Naive thymus-derived CD8-positive, alpha-beta T cell (primary cell): ENCODE measurements at regions not wholly inside any gene's neighbourhood (a gene's known extent, or its start where the extent isn't known, plus 50 kb on each side); places are given as distances from the start of the nearest gene placed in this dataset.
A peak's percentile ranks its signal among the peaks of the same experiment; 100 is the strongest.
"Not testable (repeated sequence)": the region's sequence is repeated elsewhere in the genome, so short reads cannot be mapped to it uniquely, and the experiment has no call there.

Experiments used
- ATAC-seq, 2 donors: fragments of 150-1000 bp; cut with Tn5 transposase in 1 of 2; sonication (Bioruptor Pico), chemical (Tn5 transposase) in 1 of 2; 1 replicate in 1 of 2; 2 replicates in 1 of 2; pipeline ENCODE4 v1.10.0; 2021; ENCODE audit warnings: mild to moderate bottlenecking in 2 of 2, moderate library complexity in 2 of 2
- POLR2A ChIA-PET: fragments of 350-600 bp; sonication (Branson Sonifier 250); formaldehyde crosslinking; loops from one replicate; lab custom pipeline; 2021; ENCODE audit warnings: antibody characterized with exemption; lab: Charles Lee
- DNase-seq, 10 donors: peaks; one replicate each; pipeline versions ENCODE4 v3.0.0 to v3.0.0-alpha.2; 2020 to 2022
- H3K27ac Mint-ChIP-seq, 10 donors: one replicate each; pipeline ENCODE4 v1.8.0; 2020 to 2022; ENCODE audit warnings: mild to moderate bottlenecking in 10 of 10, mixed read lengths in 10 of 10, moderate library complexity in 4 of 10, inconsistent platforms in 1 of 10
- H3K27me3 Mint-ChIP-seq, 5 donors: one replicate each; pipeline ENCODE4 v1.8.0; 2021 to 2022; ENCODE audit warnings: mixed read lengths in 5 of 5
- H3K36me3 Mint-ChIP-seq, 3 donors: one replicate each; pipeline ENCODE4 v1.8.0; 2020 to 2022; ENCODE audit warnings: mixed read lengths in 3 of 3, mild to moderate bottlenecking in 2 of 3, inconsistent platforms in 1 of 3
- H3K4me1 Mint-ChIP-seq, 4 donors: one replicate each; pipeline ENCODE4 v1.8.0; 2021 to 2022; ENCODE audit warnings: mixed read lengths in 4 of 4
- H3K4me3 Mint-ChIP-seq, 10 donors: one replicate each; pipeline ENCODE4 v1.8.0; 2020 to 2022; ENCODE audit warnings: mild to moderate bottlenecking in 10 of 10, mixed read lengths in 10 of 10, moderate library complexity in 6 of 10, inconsistent platforms in 1 of 10
- H3K9me3 Mint-ChIP-seq, 9 donors: one replicate each; pipeline ENCODE4 v1.8.0; 2020 to 2022; ENCODE audit warnings: mixed read lengths in 9 of 9, mild to moderate bottlenecking in 3 of 9, inconsistent platforms in 1 of 9, moderate library complexity in 1 of 9

GRCh38 chr11:46223252-46223513 is 54.3 kb upstream of the CREB3L1 start:
- H3K27ac Mint-ChIP-seq = no peak overlapping the region
- no peak overlapping the region for H3K4me3 Mint-ChIP-seq
- ATAC-seq (no peak), DNase-seq (no peak)
- H3K9me3 Mint-ChIP-seq = no peaks in the 10 kb centered on the region
- peaks cover 0 to 3% (median 0%) of the 10 kb centered on the region in 4 donors for H3K4me1 Mint-ChIP-seq
- peaks cover 2 to 38% (median 24%) of the 10 kb centered on the region in 5 donors for H3K27me3 Mint-ChIP-seq
- H3K36me3 Mint-ChIP-seq = no peaks in the 10 kb centered on the region
- POLR2A ChIA-PET = no interaction called here

GRCh38 chr11:46222490-46223251 is 54.8 kb upstream of the CREB3L1 start:
- DNase-seq (no peak), ATAC-seq (no peak)
- Mint-ChIP-seq H3K9me3 (no peaks in the 10 kb centered on the region), H3K36me3 (no peaks in the 10 kb centered on the region), H3K27me3 (peaks cover 2 to 44% (median 21%) of the 10 kb centered on the region in 5 donors), H3K4me3 (no peak overlapping the region), H3K27ac (no peak overlapping the region), H3K4me1 (peaks cover 0 to 3% (median 0%) of the 10 kb centered on the region in 4 donors)
- POLR2A ChIA-PET = no interaction called here

DNA sequence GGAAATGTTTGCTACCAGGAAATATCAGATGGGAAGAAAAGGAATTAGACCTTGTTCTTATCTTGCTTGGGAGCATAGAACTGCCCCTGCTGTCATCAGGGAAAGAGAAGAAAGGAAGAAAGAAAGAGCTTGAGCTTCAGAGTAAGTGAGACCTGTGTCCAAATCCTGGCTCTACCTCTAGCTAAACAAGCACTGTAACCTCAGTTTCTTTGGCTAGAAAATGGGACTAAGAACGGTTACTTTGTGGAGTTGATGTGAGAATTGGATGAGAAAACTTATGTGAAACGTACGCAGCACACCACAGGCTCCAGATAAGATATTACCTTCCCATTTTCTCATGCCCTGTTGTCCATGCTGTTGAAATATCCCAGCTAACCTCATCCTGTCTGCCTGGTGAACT is 57.1 kb upstream of the CREB3L1 start:
- Mint-ChIP-seq H3K27me3 (peaks cover 2 to 49% (median 24%) of the 10 kb centered on the region in 5 donors), H3K4me3 (no peak overlapping the region), H3K9me3 (no peaks in the 10 kb centered on the region), H3K36me3 (no peaks in the 10 kb centered on the region), H3K4me1 (peaks cover 0 to 3% (median 0%) of the 10 kb centered on the region in 4 donors), H3K27ac (no peak overlapping the region)
- ATAC-seq (no peak), DNase-seq (no peak)
- POLR2A ChIA-PET = no interaction called here

- POLR2A ChIA-PET = no interaction called here
- peaks cover 0 to 2% (median 0%) of the 10 kb centered on the region in 4 donors for H3K4me1 Mint-ChIP-seq
- H3K27ac Mint-ChIP-seq = no peak overlapping the region
- no peaks in the 10 kb centered on the region for H3K36me3 Mint-ChIP-seq
- H3K27me3 Mint-ChIP-seq = peaks cover 5 to 48% (median 8%) of the 10 kb centered on the region in 5 donors
- ATAC-seq = no peak
- no peaks in the 10 kb centered on the region for H3K9me3 Mint-ChIP-seq
- H3K4me3 Mint-ChIP-seq = no peak overlapping the region
- no peak for DNase-seq
These were observed 60.7 kb upstream of the CREB3L1 start for GRCh38 chr11:46216765-46217089.

DNA sequence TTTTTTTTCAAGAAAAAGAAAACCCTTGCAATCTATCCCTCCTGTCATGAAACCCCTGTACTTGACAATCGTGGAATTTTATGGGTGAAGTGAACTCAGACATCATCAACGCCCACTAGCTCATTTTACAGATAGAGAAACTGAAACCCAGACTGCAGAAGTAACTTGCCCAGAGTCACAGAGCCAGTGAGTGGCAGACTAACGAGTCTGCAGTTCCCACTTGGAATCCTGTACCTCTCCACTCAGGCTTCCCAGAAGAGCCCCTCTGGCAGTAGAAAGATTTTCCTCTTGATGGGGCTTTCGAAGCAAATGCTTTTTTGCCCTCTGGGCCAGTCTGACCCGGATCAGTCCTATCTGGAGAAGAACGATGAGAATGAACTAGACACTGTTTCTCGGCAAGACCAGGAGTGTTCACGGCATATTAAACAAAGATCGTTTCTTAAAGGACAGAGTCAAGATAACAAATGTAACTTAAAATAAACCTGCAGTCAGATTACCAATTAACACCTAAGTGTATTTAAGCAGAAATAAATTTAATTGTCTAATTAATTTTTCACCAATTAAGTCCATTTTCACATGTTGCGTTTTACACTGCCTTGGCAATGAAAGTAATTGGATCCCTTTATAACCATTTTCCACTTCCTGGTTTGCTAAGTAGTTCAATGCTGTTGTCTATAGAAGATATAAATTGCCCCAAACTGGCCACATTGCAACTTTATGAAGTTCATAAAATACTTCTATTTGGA is 61.3 kb upstream of the CREB3L1 start:
- Mint-ChIP-seq H3K36me3 (no peaks in the 10 kb centered on the region), H3K9me3 (no peaks in the 10 kb centered on the region), H3K27me3 (peaks cover 5 to 48% (median 8%) of the 10 kb centered on the region in 5 donors), H3K4me3 (no peak overlapping the region), H3K4me1 (peaks cover 0 to 2% (median 0%) of the 10 kb centered on the region in 4 donors), H3K27ac (no peak overlapping the region)
- DNase-seq (no peak), ATAC-seq (no peak)
- POLR2A ChIA-PET = no interaction called here

GRCh38 chr11:46215208-46215931 is 62.1 kb upstream of the CREB3L1 start:
- DNase-seq = no peak
- H3K27me3 Mint-ChIP-seq = peaks cover 5 to 45% (median 8%) of the 10 kb centered on the region in 5 donors
- no peak overlapping the region for H3K4me3 Mint-ChIP-seq
- H3K4me1 Mint-ChIP-seq = peaks cover 0 to 8% (median under 1%) of the 10 kb centered on the region in 4 donors
- H3K27ac Mint-ChIP-seq = no peak overlapping the region
- ATAC-seq = no peak
- no peaks in the 10 kb centered on the region for H3K36me3 Mint-ChIP-seq
- POLR2A ChIA-PET = no interaction called here
- no peaks in the 10 kb centered on the region for H3K9me3 Mint-ChIP-seq

DNA sequence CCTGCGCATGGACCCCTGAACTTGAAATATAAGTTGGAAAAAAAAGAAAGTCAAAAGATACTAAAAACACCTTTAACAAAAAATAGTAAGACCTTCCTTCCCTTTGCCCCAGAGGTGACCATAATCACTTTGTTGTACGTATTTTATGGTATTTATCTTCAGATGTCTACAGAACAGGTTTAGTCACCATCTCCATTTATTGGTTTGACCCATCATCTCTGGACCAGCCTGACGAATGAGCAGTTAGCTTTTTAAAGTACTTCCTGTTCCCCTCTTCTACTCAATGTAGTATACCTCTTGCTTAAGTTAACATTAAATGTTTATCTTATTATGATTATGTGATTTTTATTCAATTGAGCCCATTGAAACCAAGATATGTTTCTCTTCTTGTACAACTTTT is 64.7 kb upstream of the CREB3L1 start:
- POLR2A ChIA-PET = no interaction called here
- Mint-ChIP-seq H3K27ac (no peak overlapping the region), H3K27me3 (peaks cover 5 to 25% (median 11%) of the 10 kb centered on the region in 5 donors), H3K9me3 (peaks cover 0 to 3% (median 0%) of the 10 kb centered on the region in 9 donors), H3K4me3 (no peak overlapping the region), H3K4me1 (peaks cover 0 to 15% (median 3%) of the 10 kb centered on the region in 4 donors), H3K36me3 (no peaks in the 10 kb centered on the region)
- no peak for DNase-seq
- ATAC-seq = no peak

DNA sequence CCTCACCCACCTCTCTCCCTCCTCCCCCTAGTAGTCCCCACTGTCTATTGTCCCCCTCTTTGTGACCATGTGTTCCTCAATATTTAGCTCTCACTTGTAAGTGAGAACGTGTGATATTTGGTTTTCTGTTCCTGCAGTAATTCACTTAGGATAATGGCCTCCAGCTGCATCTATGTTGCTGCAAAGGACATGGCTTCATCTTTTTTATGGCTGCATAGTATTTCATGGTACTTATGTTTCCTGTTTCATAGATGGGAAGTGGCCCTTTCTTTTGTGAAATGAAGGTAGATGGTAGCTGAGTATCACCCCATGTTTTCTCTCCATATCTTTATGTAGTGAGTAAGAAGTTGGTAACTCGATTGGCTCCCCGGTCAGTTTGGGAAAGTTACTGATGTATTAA is 66.6 kb upstream of the CREB3L1 start:
- Mint-ChIP-seq H3K4me3 (no peak overlapping the region), H3K9me3 (peaks cover 0 to 3% (median 0%) of the 10 kb centered on the region in 9 donors), H3K36me3 (no peaks in the 10 kb centered on the region), H3K27ac (no peak overlapping the region), H3K4me1 (peaks cover 0 to 15% (median 3%) of the 10 kb centered on the region in 4 donors), H3K27me3 (peaks cover 1 to 9% (median 6%) of the 10 kb centered on the region in 5 donors)
- DNase-seq = no peak
- POLR2A ChIA-PET = no interaction called here
- no peak for ATAC-seq

DNA sequence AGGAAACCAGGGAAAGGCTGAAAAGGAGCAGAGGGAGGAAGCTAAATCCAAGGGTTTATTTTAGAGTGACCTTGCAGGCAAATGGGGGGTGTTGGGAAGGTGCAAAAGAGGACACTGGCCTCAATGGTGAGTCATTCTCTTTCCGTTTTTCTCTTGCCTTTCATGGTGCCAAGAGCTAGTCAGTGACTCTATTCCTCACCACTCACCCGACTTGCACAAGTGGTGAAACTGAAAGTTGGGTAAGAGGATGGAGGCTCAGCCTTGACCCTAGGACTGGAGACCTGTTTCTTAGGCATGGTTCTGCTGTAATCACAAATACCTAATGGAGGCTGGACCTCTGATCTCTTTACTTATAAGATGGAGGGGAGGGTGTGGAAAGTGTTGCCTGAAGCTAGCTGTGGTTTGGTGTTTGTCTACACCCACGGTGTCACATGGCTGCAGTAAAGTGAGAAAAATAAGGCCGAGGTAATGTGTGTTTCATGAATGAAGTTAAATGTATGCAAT is 67.3 kb upstream of the CREB3L1 start:
- no peak for ATAC-seq
- Mint-ChIP-seq H3K9me3 (peaks cover 0 to 3% (median 0%) of the 10 kb centered on the region in 9 donors), H3K27ac (peak overlapping the region in 1 of 10 donors; percentile 0), H3K4me3 (peak overlapping the region in 1 of 10 donors; percentile 65), H3K4me1 (peaks cover 0 to 14% (median 3%) of the 10 kb centered on the region in 4 donors), H3K27me3 (peaks cover 2 to 9% (median 4%) of the 10 kb centered on the region in 5 donors), H3K36me3 (no peaks in the 10 kb centered on the region)
- POLR2A ChIA-PET = no interaction called here
- no peak for DNase-seq

- H3K9me3 Mint-ChIP-seq, H3K36me3 Mint-ChIP-seq, DNase-seq, POLR2A ChIA-PET, ATAC-seq: not testable (repeated sequence)
- peaks cover 0 to 14% (median 3%) of the 10 kb centered on the region in 4 donors for H3K4me1 Mint-ChIP-seq
- H3K4me3 Mint-ChIP-seq = peak overlapping the region in 1 of 10 donors; percentile 1
- peaks cover 3 to 12% (median 6%) of the 10 kb centered on the region in 5 donors for H3K27me3 Mint-ChIP-seq
- H3K27ac Mint-ChIP-seq = peak overlapping the region in 2 of 10 donors; percentile 50 to 55
These were observed 67.8 kb upstream of the CREB3L1 start for GRCh38 chr11:46209624-46210023.

- no peaks in the 10 kb centered on the region for H3K36me3 Mint-ChIP-seq
- DNase-seq (no peak), ATAC-seq (no peak)
- H3K27me3 Mint-ChIP-seq = peaks cover 1 to 18% (median 12%) of the 10 kb centered on the region in 5 donors
- H3K9me3 Mint-ChIP-seq = peaks cover 0 to 3% (median 0%) of the 10 kb centered on the region in 9 donors
- peak overlapping the region in 1 of 10 donors; percentile 28 for H3K27ac Mint-ChIP-seq
- H3K4me3 Mint-ChIP-seq = peak overlapping the region in 1 of 10 donors; percentile 7
- POLR2A ChIA-PET = no interaction called here
- peaks cover 0 to 13% (median 3%) of the 10 kb centered on the region in 4 donors for H3K4me1 Mint-ChIP-seq
These were observed 68.7 kb upstream of the CREB3L1 start for GRCh38 chr11:46208803-46209202.

GRCh38 chr11:46207270-46207669 is 70.2 kb upstream of the CREB3L1 start:
- Mint-ChIP-seq H3K36me3 (no peaks in the 10 kb centered on the region), H3K27me3 (peaks cover 7 to 33% (median 17%) of the 10 kb centered on the region in 5 donors), H3K27ac (no peak overlapping the region), H3K9me3 (peaks cover 0 to 3% (median 0%) of the 10 kb centered on the region in 9 donors), H3K4me1 (peaks cover 0 to 13% (median 3%) of the 10 kb centered on the region in 4 donors), H3K4me3 (no peak overlapping the region)
- DNase-seq = no peak
- POLR2A ChIA-PET = no interaction called here
- ATAC-seq = no peak
